HG03575 (cell line): ENCODE measurements at regions not wholly inside any gene's neighbourhood (a gene's known extent, or its start where the extent isn't known, plus 50 kb on each side); places are given as distances from the start of the nearest gene placed in this dataset.
"Not testable (repeated sequence)": the region's sequence is repeated elsewhere in the genome, so short reads cannot be mapped to it uniquely, and the experiment has no call there.

Experiments
- ATAC-seq: cut with Tn5 transposase; IDR thresholded peaks from one replicate; pipeline ENCODE4 v1.9.1; 2021; ENCODE audit not compliant: unreplicated experiment, insufficient number of reproducible peaks, low FRiP score; ENCODE audit errors: extremely low read depth

DNA sequence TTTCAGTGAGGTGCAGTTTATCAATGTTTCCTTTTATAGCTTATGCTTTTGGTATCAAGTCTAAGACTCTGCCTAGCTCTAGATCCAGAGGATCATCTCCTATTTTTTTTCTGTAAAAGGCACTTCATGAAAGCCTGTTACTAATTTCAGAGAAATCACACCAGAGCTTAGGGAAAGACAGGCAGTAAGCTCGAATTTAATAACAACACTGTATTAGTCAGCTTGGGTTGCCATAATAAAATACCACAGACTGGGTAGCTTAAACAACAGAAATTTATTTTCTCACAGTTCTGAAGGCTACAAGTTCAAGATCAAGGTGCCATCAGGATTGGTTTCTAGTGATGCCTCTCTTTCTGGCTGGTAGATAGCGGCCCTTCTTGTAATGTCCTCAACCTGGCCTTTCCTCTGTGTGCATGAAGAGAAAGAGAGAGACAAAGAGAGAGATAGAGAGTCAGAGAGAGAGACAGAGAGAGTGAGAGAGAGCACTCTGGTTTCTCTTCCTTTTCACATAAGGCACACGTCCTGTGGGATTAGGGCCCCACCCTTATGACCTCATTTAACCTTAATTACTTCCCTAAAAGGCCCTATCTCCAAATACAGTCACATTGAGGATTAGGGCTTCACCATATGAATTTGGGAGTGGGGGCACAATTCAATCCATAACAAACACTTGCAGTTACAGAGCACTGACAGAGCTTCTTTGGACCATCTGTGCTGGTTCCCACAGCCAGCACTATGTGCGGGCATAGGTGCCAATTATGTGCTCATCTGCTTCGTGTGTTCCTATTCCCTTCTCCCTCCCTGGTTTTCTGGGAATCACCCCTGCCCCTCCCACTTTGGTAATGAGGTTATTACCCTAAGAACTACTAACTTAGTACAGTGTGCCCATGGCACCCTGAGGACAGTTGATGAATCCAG, 114.8 kb upstream of the MED14 start:
- no peak for ATAC-seq

DNA sequence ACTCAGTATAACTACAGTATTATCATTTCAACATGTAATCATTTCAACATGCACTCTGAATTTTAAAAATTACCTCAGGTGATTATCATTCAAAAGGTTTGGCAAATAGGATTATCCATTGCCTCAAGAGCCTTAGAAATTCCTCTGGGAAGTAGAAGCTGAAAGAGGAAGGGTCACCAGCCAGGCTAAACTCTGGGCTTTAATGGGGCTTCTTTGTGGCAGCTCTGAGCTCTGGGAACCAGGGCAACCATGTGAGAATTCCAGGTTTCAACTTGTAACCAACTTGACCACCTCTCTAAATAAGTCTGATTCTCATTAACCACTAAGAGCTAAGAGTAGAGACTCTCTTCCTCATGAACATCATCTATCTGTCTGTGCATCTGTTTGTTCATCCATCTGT, 117.2 kb upstream of the MED14 start:
- no peak for ATAC-seq

DNA sequence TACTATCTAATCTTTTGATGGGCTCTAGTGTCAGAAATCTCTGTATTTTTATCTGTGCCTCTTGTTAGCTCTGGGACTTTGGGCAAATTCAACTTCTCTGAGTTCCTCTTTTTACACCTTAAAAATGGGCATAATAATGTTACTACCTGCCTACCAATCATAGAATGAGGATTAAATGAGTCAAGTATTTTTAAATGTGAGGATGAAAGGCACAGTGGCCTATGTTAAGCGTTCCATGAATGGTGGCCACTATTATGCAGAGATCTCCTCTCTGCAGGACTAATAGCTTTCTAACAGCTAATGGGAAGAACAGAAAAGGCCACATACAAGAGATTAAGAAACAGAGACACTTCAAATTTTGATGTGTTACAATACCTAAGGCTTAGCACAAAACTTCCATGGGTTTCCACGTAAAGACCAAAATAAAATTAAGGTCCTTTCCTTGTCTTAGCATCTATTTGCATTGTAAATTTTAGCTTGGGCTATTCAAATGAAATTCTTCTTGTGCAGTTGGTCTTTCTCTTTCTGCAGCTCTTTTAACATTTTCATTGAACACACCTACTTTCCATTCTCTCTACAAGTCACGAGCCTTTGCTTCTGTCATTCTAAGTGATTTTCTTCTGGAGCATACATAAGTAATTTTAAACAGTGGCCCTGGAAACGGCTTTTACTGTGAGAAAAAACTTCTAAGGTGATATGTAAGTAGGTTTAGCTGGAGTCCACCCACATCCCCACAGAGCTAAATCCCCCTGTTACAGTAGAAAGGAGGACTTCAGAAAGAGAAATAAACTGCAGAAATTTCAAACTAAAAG, 117.9 kb upstream of the MED14 start:
- ATAC-seq = no peak

DNA sequence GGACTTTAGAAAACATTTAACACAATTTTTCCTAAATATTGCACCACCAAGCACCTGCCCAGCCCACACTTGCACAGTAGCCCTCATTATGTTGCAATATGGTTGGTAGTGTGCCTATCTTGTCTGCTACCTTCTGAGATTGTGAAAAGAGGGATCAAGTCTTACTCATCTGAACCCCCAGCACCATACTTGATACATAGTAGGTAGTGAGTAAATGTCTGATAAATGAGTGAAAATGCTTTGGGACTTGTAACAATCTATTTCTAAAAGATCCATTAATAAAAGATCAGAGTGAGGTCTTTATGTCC, 118.4 kb upstream of the MED14 start:
- ATAC-seq = no peak

DNA sequence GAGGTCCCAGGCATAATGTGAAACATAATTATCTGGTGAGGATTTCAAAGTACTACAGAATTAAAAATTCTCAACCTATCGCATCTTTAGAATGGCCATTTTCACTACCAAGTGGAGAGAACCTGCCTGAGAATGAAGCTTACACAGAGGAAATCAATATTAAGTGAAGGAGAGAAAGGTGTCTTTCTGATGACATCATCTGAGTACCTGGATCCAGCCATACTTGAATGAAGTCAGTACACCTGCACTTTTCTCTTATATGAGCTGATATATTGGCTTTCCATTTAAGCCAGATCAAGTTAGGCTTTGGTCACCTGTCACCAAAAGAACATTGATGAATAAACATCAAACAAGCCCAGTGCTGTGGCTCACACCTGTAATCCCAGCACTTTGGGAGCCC, 118.9 kb upstream of the MED14 start:
- ATAC-seq = no peak

DNA sequence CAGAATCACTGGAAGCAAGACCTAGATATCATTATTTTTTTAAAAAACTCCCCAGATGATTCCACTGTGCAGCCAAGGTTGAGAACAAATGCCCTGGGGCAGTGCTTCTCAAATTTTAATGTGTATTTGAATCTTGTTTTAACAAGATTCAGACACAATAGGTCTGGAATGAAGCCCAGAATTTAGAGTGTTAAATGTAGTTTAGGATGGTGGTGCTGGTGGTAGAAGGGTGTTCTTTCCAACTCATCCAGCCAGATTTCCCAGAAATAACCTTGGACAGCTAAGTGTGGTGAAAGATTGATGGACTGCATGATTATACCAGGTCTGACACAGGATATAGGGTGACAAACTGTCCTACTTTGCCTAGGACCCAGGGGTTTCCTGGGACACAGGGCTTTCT, 120.1 kb upstream of the MED14 start:
- ATAC-seq = no peak

DNA sequence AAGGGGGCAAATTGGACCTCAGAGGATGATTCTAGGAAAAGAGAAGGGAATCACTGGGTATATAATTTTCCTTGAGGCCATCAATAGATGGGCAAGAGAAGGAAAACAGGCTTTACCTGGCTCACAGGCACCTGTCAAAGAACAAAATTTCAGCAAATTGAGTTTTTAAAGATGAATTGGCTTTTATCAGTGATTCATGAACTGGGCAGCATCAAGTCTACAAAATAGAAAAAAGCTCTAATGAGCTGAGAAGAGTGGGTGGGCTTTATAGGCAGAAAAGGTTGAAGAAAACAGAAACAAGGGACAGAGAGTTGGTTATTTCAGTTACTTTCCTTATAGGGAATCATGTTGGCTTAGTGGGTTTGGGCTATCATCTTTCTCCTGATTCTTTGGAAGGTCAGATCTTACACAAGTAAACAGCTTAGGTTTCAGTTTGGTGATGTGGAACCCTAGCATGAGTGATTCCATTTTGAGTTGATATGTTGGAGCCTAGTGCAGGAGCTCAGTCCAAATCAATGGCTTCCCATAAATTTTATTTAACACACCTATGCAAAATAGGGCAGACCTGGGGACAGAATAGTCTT, 120.7 kb upstream of the MED14 start:
- no peak for ATAC-seq

DNA sequence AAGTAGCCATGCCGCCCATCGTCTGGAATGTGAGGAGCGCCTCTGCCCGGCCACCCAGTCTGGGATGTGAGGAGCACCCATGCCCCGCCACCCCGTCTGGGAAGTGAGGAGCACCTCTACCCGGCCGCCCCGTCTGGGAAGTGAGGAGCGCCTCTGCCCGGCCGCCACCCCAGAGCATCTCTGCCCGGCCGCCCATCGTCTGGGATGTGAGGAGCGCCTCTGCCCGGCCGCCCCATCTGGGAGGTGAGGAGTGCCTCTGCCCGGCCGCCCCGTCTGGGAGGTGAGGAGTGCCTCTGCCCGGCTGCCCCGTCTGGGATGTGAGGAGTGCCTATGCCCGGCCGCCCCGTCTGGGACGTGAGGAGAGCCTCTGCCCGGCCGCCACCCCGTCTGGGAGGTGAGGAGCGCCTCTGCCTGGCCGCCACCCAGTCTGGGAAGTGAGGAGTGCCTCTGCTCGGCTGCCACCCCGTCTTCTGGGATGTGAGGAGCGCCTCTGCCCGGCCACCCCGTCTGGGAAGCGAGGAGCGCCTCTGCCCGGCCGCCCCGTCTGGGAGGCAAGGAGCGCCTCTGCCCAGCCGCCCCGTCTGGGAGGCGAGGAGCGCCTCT, 126.7 kb upstream of the MED14 start:
- not testable (repeated sequence) for ATAC-seq

DNA sequence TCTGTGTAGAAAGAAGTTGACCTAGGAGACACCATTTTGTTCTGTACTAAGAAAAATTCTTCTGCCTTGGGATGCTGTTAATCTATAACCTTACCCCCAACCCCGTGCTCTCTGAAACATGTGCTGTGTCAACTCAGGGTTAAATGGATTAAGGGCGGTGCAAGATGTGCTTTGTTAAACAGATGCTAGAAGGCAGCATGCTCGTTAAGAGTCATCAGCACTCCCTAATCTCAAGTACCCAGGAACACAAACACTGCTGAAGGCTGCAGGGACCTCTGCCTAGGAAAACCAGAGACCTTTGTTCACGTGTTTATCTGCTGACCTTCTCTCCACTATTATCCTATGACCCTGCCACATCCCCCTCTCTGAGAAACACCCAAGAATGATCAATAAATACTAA, 127.9 kb upstream of the MED14 start:
- ATAC-seq = not testable (repeated sequence)

DNA sequence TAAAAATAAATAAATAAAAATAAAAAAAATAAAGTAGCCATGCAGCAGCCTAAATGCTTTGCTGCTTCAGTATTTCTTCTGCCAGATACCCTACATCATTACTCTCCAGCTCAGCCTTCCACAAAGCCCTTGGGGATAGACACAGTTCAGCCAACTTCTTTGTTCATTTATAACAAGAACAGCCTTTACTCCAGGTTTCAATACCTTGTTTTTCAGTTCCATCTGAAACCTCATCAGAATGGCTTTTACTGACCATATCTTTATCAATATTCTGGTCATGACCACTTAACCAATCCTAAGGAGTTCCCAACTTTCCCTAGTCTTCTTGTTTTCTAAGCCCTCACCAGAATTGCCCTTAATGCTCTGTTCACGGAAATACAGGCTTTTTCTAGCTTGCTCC, 128.3 kb upstream of the MED14 start:
- no peak for ATAC-seq

DNA sequence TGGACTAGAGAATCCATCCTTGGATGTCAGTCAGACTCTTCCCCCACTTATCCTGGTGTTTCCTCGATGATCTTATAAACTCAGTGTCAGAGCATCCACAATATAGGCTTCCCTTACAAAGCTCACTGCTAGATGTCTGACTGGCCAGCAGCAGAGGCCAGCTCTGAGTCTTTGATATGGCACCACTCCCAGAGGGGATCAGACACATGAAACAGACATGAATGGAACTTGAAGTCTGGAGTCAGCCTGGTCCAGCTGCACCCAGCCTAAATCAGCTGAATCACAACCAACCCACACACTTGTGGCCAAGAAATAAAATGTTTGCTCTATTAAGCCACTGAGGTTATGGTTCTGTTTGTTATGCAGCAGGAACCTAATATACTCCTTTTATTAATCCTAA, 129.6 kb upstream of the MED14 start:
- ATAC-seq = no peak

DNA sequence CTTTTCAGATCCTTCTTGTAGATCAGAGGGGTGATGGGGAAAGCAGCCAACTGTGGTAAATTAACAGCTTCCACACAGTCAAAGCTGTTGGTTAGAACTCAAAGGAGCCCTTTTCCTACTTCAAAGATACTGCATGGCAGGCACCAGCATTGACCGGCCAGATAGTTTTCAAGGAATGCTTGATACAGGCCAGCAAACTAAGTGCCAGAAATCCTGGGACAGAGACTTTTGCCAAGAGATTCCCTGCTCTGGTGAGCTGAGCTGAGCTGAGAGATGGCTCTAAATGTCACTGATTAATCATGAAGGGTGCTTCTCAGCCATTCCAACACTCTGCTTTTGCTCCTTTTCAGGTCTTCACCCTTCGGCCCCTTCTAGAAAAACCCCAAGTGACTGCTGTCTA, 131.6 kb upstream of the MED14 start:
- no peak for ATAC-seq

DNA sequence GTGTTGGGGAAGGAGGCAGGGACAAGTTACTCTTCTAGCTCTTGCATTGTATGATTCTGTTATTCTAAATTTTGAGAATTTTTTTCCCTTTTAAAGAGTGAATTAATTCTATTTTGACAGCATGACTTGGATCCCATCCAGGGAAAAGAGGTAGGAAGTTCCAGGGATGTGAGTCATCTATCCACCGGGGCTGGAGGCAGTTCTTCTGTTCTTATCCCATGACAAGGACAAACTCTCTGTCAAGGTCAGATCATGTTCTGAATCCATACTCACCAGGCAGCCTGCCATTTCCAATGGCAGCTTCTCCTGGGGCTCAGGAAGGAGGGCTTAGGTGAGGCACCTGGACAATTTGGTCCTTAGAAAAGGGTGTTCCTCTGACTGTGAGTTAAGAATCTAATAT, 132.0 kb upstream of the MED14 start:
- no peak for ATAC-seq

DNA sequence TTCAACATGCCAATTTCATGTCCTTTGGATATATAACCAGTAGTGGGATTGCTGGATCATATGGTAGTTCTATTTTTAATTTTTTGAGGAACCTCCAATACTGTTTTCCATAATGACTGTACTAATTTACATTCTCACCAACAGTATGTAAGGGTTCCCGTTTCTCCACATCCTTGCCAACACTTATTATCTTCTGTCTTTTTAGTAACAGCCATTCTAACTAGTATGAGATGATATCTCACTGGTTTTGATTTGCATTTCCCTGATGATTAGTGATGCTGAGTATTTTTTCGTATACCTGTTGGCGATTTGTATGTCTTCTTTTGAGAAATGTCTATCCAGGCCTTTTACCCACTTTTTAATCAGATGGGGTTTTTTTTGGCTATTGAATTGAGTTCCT, 133.5 kb upstream of the MED14 start:
- no peak for ATAC-seq

DNA sequence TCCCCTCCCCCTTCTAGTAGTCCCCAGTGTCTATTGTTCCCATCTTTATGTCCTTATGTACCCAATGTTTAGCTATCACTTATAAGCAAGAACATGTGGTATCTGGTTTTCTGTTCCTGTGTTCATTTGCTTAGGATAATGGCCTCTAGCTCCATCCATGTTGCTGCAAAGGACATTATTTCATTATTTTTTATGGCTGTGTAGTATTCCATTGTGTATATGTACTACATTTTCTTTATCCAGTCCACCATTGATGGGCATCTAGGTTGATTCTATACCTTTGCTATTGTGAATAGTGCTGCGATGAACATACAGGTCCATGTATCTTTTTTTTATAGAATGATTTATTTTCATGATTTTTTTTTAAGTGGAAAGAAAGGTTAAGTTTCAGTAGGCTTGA, 135.6 kb upstream of the MED14 start:
- ATAC-seq = not testable (repeated sequence)

DNA sequence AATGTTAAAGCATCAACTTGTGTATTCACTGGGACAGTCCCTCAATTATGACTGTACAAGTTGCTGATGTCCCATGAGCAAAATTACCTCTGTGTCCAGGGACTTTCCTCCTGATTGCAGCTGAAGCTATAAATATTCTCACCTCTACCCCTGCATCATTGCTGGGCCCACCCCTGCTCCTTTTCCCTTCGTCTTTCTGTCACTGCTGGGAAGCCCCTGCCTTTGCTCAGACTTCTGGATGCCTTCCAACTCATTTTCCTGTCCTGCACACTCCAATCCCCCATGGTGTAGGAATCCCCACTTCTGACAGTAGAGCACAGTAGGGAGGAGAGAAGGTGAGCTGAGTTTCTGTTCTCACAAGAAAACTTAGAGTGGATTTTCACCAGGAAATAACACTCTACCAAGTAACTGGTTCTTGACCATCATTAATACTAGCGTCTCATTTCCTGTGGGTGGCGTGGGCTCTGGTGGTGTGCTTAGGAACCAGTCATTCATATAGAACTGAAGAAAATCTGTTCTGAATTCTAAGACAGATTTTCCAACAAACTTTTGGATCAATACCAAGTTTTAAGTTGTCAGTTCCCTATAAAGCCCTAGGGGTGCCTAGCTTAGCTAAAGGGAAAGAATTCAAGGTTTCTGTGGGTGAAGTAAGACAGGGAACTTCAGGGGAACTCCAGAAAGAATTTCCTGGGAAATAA, 136.2 kb upstream of the MED14 start:
- ATAC-seq = peak; percentile 81

DNA sequence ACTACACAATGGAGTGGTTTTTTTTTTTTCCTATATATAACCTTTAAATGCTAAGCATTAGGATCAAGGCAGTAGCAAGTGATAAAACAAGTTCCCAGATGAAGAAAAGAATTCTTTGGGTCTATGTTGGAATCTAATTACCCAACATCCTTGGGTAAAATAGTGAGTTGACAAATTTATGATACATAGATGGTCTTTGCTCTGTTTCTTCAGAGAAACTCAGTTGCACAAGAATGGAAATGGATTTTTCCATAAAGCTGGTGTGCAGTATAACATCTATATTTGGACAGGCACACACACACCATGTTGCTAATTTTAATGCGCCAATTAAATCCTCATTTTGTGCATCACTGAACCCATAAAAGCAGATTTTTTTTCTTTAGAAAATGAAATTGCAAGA, 137.0 kb upstream of the MED14 start:
- no peak for ATAC-seq

DNA sequence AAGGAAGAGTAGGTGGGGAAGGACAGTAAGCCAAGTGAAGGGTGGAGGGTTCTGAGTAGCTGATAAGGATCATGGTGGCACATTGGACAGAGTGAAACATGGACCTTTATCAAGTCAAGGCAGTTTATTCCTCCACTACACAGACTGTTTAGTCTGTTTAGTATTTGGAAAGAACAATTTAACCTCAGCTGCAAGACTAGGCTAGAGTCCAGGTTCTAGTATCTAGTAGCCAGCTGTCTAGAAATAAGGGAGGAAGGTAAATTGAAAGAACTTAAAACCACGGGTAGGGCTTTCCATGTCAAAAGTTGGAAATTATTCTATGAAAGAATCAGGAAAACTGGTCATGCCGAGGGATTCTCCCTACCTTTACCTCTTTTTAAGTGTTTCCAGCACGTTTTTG, 140.1 kb upstream of the MED14 start:
- no peak for ATAC-seq

DNA sequence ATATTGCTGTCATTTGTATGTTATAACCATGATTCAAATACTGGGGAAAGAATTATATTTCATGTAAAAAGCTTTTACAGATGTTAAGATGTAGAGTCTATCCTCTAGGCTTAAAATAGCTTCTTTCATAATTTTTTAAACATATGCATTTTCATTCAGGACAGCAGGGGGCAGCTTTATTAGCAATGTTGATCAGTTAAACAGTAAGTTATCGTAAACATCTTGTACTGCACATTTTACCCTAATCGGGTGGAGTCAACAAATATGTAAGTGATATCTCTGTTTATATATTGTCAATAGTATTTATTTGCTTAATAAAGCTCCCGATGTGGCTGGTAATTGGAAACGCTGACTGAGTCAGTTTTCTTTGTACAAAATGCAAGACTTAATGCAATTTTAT, 142.5 kb upstream of the MED14 start:
- ATAC-seq = no peak
